Mammary epithelial cell (primary cell): ENCODE measurements at regions not wholly inside any gene's neighbourhood (a gene's known extent, or its start where the extent isn't known, plus 50 kb on each side); places are given as distances from the start of the nearest gene placed in this dataset.

Experiments used
- CTCF ChIP-seq, 2 donors: IDR thresholded peaks in 1 of 2; conservative IDR thresholded peaks in 1 of 2; 2 replicates each; pipeline ENCODE4 v1.5.1; 2011 to 2012; ENCODE audit warnings: inconsistent platforms in 2 of 2, low read length in 2 of 2, mild to moderate bottlenecking in 2 of 2, control low read depth in 1 of 2, low read depth in 1 of 2; ENCODE audit not compliant: insufficient read depth in 1 of 2; ENCODE audit errors: extremely low read depth in 1 of 2
- EZH2 ChIP-seq: IDR thresholded peaks from 2 replicates; pipeline ENCODE4 v1.6.1; 2012; ENCODE audit warnings: low read length, inconsistent platforms, borderline replicate concordance

DNA sequence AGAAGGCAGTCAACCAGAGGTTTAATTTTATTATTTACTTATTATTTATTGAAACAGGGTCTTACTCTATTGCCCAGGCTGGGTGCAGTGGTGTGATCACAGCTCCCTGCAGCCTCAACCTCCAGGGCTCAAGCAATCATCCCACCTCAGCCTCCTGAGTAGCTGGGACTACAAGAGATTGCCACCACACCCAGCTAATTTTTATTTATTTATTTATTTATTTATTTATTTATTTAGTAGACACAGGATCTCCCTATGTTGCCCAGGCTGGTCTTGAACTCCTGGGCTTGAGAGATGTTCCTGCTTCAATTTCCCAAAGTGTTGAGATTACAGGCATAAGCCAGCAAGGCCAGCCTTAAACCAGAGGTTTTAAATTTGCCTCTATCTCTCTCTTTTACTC lies 83.1 kb downstream of the RCN1 start:
- TF ChIP-seq CTCF (conservative IDR thresholded peaks at IDR 0.05 in 1 of 2, IDR thresholded peaks at IDR 0.05 in 1 of 2; ENCODE audit: extremely low read depth in 1 of 2, insufficient read depth in 1 of 2, low read depth in 1 of 2, low read length in 2 of 2) (no peak), EZH2 (no peak)
